HG02973 (cell line): ENCODE measurements at regions not wholly inside any gene's neighbourhood (a gene's known extent, or its start where the extent isn't known, plus 50 kb on each side); places are given as distances from the start of the nearest gene placed in this dataset.
A peak's percentile ranks its signal among the peaks of the same experiment; 100 is the strongest.
"Not testable (repeated sequence)": the region's sequence is repeated elsewhere in the genome, so short reads cannot be mapped to it uniquely, and the experiment has no call there.

ENCODE experiments used
- ATAC-seq: cut with Tn5 transposase; IDR thresholded peaks from one replicate; pipeline ENCODE4 v1.9.1; 2021; ENCODE audit warnings: moderate library complexity; ENCODE audit not compliant: unreplicated experiment

DNA sequence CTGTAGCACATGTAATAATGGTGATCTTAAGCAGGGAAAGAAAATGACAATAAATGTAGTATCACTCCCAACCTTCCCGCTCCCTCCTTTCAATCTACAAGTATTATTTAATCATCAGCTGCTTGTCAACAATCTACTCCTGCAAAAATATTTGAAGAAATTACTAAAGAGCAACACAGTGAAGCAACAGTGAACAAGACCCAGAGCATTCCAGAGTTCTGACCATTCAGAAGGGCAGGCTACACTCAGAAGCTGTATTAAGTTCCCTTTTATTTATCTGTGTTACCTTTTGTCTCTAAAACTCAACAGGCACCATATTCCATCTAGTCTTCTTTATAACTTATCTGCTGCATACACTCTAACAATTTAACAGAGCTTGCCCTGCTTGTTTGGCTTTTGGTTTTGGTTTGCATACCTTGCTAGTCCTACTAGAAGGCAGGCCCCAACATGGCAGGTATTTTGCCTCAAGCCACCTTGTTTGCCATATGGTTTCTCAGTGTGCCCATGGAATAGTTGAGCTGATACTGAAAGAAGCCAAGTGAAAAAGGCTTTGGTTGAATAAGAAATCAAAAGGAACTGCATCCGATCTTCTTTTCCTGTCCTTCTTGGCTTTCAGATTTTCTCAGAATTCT is 253.9 kb downstream of the CEMIP2 start:
- ATAC-seq, result no peak

DNA sequence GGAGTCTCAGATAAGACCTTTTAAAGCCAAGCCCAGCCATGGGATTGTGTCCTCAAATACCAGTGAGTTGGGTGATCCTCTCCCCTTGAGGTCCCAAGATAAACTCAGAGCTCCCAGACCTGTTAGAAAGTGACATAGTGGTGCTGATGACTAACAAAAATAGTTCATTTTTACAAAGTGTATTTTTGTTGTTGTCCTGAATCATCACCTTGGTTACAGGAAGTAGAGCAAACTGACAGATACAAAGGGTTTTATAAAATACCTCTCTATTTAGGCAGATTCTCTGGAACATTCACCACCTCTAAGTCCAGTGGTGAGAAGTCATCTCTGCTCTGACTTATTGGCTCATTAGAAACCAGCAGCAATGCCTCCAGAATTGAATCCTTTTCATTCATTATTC is 259.3 kb downstream of the CEMIP2 start:
- no peak for ATAC-seq

DNA sequence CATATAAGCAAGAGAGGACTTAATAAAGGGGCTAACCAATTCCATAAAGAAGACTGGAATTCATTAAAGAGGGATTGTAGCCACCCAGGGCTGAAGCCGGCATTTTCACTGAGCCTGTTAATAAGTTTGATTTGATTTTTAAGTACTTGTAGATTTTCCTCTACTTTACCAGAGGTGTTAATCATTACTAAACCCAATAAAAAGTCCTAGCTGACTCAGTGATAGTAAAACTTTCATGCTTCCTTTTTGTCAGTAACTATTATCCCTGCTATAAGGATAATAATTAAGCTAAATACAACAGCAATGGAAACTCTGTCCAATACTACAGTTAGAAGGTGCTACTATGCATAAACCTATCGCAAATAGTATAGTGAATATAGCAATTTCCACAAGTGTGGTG is 260.2 kb downstream of the CEMIP2 start:
- ATAC-seq, result not testable (repeated sequence)

DNA sequence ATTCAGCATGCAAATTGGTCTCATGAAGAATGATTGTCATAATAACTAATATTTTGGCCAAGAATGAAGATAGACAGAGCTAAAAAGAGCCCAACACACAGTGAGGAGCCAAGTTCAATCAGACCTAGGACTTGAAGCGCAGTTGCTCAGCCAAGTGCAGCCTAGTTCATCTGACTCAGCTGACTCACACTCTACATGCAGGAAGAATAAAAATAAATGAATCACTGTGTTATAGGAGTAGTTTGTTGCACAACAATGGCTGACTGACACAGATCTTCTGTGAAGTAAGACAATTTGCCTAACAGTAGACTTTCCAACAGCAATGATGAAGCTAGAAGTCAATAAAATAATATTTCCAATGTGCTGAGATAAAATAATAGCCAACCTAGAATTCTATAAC is 261.5 kb downstream of the CEMIP2 start:
- no peak for ATAC-seq

DNA sequence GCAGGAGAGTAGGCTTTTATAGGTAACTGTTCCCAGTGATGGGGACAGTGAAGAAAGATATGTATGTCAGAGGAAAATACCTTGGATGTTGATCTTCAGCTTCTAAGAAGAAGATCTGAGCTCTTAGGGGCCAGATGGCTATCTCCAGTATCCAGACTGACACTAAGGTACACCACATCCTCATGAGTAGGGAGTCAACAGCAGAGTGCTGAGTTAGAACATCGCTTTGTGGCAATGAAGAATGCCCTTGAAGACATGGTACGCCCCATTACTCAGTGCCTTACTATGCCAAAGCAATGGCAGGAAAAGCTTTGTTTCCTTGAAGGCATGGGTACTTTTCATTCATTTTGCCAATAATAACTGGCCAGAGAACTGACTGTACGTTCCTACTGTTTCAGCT is 263.7 kb downstream of the CEMIP2 start:
- ATAC-seq, result no peak

DNA sequence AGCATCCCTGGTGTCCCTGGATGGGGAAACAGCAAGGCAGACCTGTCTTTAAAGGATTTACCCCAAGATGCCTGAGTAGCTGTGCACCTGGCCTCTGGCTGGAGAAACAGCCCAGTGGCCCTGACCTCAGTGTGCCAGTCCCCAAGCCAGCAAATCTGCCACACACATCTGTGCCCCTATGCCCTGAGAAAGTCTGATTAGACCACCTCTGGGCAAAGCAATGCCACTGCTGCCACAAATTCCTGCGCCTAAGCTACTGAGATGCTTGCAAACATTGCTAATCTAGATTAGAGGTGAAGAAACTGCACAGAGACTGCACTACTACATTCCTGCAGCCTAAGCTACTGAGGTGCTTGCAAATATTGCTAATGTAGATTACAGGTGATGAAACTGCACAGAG is 269.6 kb downstream of the CEMIP2 start:
- ATAC-seq, result no peak

DNA sequence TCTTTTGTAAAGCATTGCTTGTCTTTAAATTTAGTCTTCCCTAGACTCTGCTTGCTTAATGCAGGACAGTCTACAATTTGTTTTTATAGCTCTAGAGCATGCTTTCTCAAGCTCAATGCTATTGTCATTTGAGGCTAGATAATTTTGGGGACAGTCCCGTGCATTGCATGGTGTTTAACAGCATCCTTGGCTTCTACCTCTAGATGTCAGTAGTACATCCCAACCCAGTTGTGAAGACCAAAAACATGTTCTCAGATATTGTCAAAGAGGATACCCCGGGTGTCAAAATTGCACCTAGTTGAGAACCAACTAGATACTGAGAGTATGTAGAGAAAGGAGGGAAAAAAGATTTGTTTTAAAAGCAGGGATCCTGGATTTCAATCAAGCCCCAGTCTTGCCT is 277.5 kb downstream of the CEMIP2 start:
- ATAC-seq, result no peak

DNA sequence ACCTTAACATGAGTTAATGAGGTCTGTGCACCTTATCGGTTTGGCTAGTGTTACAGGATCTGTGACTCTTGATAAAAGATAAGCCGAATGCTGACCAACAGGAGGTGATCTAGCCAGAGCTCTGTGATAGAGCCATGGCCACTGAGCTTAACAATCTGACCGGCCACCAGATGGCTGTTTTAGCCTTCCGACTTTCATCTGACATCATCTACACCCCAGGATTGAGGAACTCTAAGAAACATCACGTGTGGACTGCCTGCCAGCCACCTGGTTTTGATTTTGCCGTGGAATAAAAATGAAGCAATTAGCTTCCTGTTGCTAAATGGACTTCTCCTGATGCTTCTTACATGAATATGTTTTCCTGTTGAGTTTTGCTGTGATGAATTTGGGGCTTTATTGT is 281.3 kb downstream of the CEMIP2 start:
- no peak for ATAC-seq

DNA sequence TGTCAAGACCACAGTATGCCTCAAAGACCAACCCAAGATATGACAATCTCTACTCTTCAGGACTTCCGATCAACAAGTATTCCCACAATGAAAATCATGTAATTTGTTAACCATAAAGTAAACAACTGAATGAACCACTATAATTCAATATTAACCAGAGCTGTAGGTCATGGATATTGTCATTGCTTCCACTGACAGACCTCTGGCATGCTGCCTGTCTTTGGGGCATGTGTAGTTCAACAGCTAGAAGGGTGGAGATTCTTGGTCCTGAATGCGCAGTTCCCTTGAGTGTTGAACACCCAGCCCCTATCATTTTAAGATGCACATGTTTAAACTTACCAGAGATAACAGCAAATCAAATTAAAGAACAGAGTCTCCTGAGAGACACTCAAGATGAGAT is 283.0 kb downstream of the CEMIP2 start:
- ATAC-seq, result no peak

DNA sequence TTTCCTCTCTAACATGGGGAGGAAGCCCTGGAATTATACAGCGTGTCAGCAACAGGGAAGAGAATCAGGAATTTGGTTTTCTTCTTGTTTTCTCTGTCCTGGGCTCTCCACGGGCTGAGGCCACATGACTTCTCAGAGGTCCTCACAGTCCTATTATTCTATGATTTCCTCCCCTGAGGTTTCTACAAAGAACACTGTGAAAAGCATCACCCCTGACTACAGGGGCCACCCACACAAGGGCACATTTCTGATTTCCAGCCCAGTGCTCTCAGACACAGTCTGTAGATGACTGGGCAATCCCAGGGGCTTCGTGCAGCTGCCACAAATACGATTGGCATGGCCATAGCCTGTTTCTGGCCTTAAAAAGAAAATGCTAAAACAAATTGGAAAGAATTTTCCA is 284.9 kb downstream of the CEMIP2 start:
- ATAC-seq, result no peak

DNA sequence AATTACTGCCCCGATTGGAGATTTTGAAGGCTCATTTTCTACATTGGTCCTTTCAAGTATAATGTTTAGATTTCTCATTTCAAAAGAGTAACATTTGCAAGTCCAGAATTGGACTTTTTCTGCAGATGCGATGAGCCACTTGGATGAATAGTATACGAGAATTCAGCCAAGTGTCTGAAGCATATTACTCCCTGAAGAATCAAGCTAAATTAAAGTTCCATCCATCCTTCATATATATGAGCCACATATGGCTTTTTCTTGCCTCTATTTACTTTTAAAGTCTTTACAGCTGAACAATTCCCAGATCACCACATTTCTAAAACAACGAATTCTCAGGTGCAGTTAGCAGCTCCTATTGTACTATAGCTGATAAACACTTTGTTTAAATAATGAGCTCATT is 288.7 kb downstream of the CEMIP2 start:
- no peak for ATAC-seq

DNA sequence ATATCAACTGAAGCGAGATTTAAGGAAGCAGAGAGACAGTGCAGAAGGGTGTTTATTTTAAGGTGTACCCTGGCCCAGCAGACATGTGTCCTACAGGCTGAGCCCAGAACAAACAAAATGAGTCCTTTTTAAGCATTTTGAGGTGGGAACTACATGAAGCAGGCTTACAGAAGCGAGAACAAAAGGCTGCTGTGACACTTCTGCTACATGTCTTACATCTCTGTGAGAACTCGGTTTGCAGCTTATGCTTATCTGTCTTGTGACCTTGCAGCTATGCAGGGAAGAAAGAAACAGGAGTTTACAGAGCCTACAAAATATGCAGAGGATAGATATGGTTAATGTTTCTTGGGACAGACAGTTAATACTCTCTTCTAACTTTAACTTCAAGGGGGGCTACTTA is 295.9 kb downstream of the CEMIP2 start:
- no peak for ATAC-seq

DNA sequence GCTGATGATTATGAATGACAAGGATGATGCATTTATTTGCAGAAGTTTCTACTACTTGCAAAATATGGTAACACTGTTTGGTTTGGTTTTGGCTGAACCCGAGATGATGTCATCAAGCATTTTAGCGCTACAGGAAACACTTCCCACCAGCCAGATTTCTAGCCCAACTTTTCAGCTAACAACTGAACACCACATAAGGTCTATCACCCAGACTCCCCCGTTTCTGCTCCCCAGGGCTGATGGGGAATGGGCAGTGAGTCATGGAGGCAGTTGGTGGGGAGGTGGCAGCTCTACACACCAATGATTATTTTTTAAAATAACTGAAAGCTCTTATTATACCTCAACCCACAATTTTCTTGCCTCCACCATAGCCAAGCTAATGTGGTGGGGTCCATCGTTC is 302.9 kb downstream of the CEMIP2 start:
- ATAC-seq, result no peak

DNA sequence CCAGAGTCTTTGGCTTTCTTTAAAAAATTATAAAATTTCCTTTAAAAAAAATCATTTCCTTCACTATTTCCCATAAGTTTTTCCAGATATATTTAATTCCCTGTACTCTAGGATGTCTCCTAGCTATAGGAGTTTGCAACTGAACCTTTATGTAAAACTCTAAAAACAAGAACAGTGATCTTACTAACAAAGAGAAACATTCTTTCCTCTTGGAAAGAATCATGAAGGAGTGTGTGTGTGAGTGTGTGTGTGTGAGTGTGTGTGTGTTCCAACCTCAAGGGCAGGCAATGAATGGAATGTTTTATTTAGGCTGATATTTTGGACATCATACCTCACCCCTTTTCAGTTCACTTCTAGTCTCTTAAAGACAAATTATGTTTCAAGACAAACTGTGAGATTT is 309.2 kb downstream of the CEMIP2 start:
- ATAC-seq, result no peak

DNA sequence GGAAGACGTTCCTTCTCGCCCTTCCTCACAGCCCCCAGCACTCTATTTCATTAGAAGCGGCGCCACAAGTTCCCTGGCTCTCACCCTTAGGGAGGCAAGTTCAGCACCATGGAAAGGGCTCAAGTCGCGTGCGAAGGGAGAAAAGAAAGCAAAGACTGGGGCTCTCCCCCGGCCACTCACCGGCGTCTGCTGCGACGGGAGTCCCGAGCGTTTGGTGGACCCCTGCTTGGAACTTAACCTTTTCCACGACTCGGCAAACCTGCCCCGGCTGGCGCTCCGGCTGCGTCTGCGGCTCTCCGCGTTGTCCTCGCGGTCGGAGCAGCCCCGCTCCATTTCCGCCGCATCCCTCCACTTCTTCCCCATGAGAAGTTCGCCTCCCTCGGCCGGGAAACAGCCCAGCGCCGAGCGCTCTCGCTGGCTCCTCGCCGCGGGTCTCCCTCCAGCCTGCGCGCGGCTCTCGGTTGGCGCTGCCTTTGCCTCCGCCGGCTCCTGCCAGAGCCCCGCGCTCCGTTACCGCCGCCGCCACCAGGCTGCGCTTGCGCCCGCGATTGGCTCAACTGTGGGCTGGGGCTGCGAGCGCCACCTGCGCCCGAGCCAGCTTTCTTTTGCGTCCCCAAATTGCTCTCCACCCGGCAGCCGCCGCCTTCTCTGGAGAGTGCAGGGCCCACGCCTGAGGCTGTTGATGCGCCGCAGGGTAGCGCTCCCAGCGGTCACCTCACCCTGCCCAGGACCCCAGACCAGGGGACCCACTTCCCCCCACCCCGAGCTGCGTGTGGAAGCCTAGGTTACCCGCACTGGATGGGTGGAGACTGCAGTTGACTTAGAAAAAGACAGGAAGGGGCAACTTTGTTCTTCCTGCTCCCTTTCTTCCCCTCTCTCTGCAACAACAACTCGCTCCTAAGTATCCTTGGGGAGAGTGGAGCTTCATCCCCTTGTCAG is 321.6 kb downstream of the CEMIP2 start:
- peak; percentile 51 for ATAC-seq

DNA sequence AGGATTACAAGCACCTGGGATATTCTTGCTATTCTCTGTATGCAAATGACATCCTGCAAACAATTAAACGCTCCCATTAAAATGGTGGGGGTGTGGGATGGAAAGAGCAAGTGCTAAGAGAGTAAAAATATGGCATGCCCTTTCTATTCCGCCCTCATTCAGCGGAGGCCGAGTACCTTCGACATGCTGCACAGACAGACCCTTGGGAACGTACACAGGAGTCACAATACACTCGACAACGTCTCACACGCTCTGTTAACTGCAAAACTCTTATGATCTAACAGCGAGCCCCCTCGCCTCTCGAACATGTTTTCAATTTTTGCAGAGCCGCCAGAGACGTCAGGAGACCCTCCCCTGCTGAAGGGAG is 322.2 kb downstream of the CEMIP2 start:
- no peak for ATAC-seq

DNA sequence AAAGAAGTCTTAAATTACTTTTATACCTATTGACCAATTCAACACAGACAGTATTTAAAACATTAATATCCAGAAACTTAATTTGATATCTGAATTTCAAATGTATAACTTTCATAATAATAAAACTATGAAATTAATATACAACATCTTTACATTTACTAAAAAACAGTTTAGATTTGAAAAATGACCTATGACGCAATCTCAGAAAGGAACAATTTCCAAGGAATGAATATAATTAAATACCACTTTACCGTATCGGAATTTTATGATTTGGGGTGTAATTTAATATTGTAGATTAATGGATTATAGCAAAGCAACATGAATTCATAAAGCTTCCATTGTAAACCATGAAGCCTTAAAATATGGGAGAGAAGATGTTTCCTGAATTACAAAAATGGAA is 321.5 kb upstream of the TRPM3 start:
- no peak for ATAC-seq

DNA sequence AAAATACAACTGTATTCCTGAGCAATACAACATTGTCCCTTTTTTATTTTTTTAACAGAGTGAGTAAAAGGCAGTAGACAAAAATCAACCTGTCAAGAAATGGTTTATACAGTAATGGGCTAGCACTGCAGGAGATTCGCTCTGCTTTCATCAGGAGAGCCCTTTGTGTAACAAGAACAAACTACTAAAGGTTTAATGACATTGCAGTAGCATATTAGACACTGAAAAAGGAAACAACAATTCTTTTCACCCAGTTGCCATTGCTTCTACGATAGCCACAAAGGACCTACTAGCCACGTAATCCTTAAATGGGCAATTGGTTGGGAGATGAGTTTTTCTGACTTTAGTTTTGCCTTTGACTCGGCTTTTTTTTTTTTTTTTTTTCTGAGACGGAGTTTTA is 319.8 kb upstream of the TRPM3 start:
- ATAC-seq, result no peak

DNA sequence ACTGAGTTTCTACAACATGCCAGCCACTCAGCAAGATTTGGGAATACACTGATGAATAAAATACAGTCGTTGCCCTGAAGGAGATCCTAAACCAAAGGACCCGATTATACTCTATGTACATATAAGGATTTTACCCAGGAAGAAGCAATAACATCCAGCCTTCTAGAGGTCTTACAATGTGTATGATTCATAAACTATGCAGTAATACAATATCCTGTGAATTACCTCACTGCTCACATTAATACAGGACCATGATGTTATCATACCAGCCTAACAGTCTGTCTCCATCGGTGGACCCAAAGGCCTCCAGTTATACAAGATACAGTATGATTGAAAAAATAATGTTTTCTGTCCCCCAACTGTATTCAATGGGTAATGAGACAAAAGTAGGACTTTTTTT is 310.5 kb upstream of the TRPM3 start:
- ATAC-seq, result no peak

DNA sequence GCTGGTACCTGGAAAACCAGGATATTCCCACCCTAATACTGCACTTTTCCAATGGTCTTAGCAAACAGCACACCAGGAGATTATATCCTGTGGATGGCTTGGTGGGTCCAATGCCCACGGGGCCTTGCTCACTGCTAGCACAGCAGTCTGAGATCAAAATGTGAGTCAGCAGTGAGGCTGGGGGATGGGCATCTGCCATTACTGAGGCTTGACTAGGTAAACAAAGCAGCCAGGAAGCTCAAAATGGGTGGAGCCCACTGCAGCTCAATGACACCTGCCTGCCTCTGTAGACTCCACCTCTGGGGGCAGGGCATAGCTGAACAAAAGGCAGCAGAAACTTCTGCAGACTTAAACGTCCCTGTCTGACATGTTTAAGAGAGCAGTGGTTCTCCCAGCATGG is 285.9 kb upstream of the TRPM3 start:
- not testable (repeated sequence) for ATAC-seq

DNA sequence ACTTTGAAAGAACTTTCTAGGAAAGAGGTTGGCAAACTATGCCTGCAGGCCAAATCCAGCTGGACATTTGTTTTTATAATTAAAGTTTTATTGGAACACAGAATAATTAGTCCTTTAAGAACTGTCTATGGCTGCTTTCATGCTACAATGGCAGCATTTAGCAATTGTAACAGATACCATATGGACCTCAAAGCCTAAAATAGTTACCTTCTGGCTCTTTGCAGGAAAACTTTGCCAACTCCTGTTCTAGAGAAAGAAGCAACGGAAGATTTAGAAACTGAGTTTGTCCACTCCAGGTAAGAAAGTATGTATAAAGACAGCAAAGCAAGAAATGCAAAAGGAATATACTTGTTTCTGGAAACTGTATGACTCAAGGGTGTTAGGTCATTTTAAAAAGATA is 281.7 kb upstream of the TRPM3 start:
- no peak for ATAC-seq

DNA sequence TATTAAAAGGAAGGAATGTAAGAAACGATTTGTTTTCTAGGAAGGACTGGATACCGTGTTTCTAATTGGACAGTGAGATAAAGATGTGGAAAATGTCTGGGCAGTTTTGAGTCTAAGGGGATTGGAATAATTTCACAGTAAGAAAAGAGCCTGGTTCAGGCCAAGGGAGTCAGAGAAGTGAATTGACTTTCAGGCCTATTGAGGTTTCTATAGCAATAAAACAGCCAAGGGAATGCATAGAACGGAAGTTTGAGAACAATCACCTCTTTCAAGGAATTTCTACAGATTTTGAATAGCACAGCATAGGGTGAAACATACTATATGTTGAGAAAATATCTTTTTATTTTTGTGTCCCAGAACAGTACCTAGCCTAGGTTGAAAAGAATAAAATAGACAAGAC is 271.6 kb upstream of the TRPM3 start:
- no peak for ATAC-seq

DNA sequence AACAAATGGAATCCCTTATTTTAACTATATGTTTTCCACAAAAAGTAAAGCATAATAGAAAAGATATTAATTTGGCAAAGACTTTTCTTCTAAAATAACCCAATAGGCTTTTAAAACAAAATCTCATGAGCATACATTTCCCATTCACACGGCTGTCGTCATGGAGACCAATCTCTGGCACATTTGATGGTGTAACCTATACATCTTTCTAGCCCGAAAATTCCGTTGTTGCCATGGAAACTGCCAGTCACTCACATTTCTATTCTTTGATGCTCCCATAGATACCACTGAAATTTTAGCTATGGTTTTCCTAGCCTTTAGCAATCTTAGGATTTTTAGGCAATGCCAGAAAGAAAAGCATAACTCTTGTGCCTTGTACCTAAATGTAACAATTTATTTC is 262.9 kb upstream of the TRPM3 start:
- no peak for ATAC-seq
